GM12801 (cell line): ENCODE measurements at regions not wholly inside any gene's neighbourhood (a gene's known extent, or its start where the extent isn't known, plus 50 kb on each side); places are given as distances from the start of the nearest gene placed in this dataset.

Source experiments
- TF ChIP-seq, protein P1 (sequence below): IDR thresholded peaks from one replicate; pipeline ENCODE4 v1.5.1; 2011; ENCODE audit warnings: control low read depth; ENCODE audit not compliant: insufficient read length; ENCODE audit errors: extremely low read depth

DNA sequence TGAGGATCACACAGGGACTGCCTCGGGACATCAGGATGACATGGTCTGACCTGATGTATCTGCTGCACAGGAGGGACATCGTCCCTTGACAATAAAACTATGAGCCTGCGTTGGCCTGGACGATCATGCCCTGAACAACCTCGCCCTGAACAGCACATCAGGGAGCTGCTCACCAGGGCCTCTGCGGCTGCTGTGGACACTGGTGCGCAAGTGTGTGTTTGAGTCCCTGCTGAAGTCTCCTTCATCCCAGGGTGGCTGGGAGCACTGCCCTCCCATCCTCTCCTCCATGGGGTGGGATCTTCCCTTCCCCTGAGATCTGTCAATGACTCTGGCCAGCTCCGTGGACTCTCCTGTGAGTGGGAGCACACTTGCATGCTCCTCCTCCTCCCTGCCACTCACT lies 257.8 kb downstream of the RBFOX3 start:
- TF ChIP-seq, protein P1, sequence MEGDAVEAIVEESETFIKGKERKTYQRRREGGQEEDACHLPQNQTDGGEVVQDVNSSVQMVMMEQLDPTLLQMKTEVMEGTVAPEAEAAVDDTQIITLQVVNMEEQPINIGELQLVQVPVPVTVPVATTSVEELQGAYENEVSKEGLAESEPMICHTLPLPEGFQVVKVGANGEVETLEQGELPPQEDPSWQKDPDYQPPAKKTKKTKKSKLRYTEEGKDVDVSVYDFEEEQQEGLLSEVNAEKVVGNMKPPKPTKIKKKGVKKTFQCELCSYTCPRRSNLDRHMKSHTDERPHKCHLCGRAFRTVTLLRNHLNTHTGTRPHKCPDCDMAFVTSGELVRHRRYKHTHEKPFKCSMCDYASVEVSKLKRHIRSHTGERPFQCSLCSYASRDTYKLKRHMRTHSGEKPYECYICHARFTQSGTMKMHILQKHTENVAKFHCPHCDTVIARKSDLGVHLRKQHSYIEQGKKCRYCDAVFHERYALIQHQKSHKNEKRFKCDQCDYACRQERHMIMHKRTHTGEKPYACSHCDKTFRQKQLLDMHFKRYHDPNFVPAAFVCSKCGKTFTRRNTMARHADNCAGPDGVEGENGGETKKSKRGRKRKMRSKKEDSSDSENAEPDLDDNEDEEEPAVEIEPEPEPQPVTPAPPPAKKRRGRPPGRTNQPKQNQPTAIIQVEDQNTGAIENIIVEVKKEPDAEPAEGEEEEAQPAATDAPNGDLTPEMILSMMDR, result no peak

DNA sequence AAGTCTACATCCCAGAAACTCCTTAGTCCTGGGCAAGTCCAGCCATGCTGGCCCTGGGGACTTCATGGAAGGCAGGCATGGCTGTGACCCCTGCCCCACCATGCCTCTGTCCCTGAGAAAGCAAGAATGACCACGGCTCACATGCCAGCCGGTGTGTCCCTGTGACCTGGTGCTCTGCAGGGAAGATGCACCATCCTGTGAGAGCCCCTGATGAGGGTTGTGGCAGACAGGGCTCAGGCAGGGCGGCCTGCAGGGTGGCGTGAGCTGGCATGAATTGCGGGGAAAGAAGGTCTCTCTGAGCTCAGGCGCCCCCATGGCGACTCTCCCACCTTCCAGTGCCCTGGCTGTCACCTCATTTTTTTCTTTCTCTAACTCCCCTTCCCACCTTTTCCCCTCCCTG lies 260.3 kb downstream of the RBFOX3 start:
- TF ChIP-seq, protein P1, result no peak

DNA sequence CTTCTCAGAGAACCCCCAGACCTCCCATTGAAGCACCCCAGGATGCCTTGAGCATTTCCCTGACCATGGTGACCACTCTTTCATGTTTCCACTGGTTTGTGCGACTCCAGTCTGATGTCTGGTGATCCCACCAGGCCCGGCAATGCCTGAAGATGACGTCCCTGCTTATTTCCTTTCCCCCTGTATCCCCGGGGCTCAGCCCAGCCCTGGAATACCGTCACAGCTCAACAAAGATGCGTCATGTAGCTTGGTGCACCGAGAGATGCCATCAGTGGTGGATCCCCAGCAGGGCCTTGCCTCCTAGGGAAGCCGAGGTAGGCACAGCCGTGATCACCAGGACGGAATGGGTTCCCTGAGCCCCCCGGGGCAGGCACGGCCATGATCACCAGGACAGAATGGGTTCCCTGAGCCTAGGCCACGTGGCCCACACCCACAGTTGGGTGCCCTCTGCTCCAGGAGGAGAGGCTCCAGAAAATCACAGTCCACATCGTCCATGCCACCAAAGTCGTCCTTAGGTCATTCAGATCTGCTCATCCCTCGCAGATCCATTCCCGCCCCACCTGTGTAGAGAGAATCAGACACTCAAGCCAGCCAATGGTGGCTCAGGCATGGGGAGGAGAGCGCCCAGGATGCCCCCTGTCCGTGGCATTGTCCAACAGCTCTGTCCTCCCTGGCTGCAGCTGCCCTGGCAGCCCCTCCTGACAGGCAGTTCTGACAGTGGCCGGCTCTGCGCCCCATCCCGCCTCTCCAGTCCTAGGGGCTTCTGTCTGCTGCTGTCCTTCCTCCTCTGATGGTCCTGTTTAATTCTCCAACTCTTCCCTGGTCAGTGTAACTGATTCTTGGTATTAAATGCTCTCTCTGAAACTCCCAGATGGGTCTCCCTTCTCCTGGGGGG lies 261.1 kb downstream of the RBFOX3 start:
- TF ChIP-seq, protein P1, result no peak

DNA sequence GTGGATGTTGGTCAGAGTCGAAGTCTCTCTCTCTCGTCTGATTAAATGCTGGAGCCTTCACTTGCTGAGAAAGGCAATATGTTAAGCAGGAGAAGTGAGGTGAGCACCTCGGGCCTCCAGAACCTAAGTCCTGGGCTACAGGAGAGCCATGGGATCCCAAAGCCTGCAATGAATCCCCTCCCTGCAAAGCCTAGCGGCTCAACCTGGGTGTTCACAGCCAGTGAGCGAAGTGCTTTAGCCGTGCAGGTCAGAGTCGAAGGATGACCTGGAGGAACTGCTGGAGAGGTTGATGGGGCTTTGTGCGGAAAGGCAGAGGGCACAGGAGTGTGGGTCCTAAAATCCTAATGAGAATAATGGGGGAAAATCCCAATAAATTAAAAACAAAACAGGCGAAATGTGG lies 267.8 kb downstream of the ENGASE start:
- TF ChIP-seq, protein P1, result no peak

DNA sequence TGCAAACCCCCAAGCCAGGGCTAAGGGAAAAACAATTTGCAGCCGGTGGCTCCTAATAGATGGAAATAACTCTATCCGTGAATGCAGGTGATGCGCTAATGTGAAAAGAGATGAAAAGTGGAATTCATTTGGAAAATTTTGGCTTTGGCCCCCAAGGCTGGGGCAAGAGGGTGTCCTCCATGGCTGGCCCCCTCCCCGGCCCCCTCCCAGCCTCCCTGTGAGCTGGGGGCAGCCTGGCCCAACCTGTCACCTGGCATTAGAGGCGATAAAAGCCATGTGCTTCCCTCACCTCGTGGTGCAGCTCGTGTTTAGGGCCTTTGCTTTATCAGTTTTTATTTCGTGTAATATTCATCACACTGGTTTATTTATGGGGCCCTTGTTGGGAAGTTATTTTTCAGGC lies 267.2 kb downstream of the ENGASE start:
- TF ChIP-seq, protein P1, result no peak

DNA sequence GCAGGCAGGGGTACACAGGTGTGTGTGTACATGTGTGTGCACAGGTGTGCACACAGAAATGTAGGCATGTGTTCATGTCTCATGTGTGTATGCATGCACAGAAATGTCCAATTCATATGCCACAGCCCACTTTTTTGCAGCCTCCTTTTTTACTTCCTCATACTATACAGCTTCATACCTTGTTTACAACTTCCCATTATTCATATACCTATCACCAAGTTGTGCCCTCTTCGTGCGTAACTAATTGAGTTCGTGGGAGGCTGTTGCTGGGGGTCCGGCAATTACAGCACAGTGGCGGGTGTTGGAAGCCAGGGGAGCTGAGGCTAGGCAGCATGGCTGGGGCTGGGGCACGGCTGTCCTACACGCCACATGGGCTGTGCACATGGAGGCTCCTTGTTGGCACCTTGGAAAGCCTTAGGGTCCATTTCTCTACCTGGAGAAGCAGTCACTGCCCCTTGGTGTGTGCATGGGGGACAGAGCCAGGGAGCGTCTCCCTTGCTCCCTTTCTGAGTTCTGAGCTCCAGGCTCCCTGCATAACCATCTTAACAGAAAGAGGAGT lies 266.7 kb downstream of the ENGASE start:
- TF ChIP-seq, protein P1, result no peak

DNA sequence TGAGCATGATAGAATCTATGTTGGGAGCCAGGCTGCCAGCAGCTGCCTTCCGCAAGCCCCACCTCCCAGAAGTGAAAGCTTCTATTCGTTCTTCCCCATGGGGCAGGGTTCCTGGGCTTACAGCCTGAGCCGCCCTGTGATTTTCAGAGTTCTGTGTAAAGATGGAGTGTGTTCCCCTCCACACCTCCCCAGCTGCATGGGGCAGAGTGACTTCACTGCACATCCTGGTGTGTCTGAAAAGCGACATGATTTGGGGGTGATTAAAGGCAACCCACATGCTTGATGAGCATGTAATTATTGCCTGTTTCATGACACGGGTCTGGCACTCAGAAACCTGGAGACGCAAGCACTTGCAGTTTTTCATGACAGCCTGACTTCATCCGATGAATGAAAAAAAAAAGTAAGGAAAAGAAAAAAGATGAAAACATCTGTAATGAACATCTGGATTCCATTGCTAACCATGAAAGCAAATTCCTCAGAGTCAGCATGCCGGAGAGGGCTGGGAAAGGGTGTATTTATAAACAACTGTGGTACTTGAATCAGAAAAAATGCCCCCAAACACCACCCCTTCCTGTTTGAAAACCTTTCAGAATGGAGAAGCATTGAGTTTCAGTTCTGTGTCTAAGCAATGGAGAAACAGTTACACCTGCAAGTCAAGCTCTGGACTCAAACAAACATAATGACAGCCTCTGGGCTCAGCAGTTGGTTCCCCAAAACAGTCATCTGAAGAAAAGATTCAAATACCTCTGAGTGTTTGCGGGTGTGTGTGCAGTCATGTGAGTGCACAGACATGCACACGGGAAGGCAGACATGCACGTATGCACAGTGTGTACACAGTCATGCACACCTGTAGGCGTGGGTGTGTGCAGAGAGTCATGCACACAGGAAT lies 266.0 kb downstream of the ENGASE start:
- TF ChIP-seq, protein P1, result no peak
